Astrocyte (in vitro differentiated cells and primary cell): ENCODE measurements at regions not wholly inside any gene's neighbourhood (a gene's known extent, or its start where the extent isn't known, plus 50 kb on each side); places are given as distances from the start of the nearest gene placed in this dataset.

ENCODE experiments used
- DNase-seq: peaks from one replicate; pipeline ENCODE4 v3.0.0-alpha.2; 2010; ENCODE audit warnings: low read depth
- FAIRE-seq: peaks from 2 replicates; lab custom pipeline; 2011; peaks lifted over from hg19 to GRCh38; lab: Jason Lieb, UNC
- H2AFZ ChIP-seq: 2 replicates; pipeline ENCODE4 v1.6.0; 2012; ENCODE audit warnings: low read depth, low read length, inconsistent platforms
- H3K27ac ChIP-seq: 2 replicates; pipeline ENCODE4 v1.5.1; 2011; ENCODE audit warnings: low read depth, low read length, inconsistent platforms
- H3K27me3 ChIP-seq: 2 replicates; pipeline ENCODE4 v1.6.0; 2011; ENCODE audit warnings: low read length, inconsistent platforms; ENCODE audit not compliant: insufficient read depth
- H3K36me3 ChIP-seq: 2 replicates; pipeline ENCODE4 v1.5.1; 2011; ENCODE audit warnings: low read length, inconsistent platforms; ENCODE audit not compliant: insufficient read depth
- H3K4me1 ChIP-seq: 2 replicates; pipeline ENCODE4 v1.5.1; 2011; ENCODE audit warnings: low read length, inconsistent platforms; ENCODE audit not compliant: insufficient read depth
- H3K4me2 ChIP-seq: 2 replicates; pipeline ENCODE4 v1.6.0; 2012; ENCODE audit warnings: low read length, inconsistent platforms
- H3K4me3 ChIP-seq: 2 replicates; pipeline ENCODE4 v1.5.1; 2011; ENCODE audit warnings: low read depth, mild to moderate bottlenecking, low read length, inconsistent platforms; ENCODE audit not compliant: insufficient read depth
- H3K79me2 ChIP-seq: 2 replicates; pipeline ENCODE4 v1.6.0; 2012; ENCODE audit warnings: mild to moderate bottlenecking, low read length, inconsistent platforms; ENCODE audit not compliant: insufficient read depth
- H3K9ac ChIP-seq: 2 replicates; pipeline ENCODE4 v1.6.0; 2012; ENCODE audit warnings: mild to moderate bottlenecking, low read length, inconsistent platforms
- H3K9me3 ChIP-seq: 2 replicates; pipeline ENCODE4 v1.5.1; 2012; ENCODE audit warnings: low read depth, mild to moderate bottlenecking, low read length, inconsistent platforms; ENCODE audit not compliant: insufficient read depth
- H4K20me1 ChIP-seq: 2 replicates; pipeline ENCODE4 v1.6.0; 2012; ENCODE audit warnings: low read length, inconsistent platforms; ENCODE audit not compliant: insufficient read depth
- H3K27ac Mint-ChIP-seq: one replicate; pipeline ENCODE4 v1.8.0; 2021; ENCODE audit warnings: mild to moderate bottlenecking, mixed read lengths; ENCODE audit not compliant: unreplicated experiment
- H3K27me3 Mint-ChIP-seq: one replicate; pipeline ENCODE4 v1.8.0; 2021; ENCODE audit warnings: low read depth, mixed read lengths; ENCODE audit not compliant: unreplicated experiment
- H3K36me3 Mint-ChIP-seq: one replicate; pipeline ENCODE4 v1.8.0; 2021; ENCODE audit warnings: low read depth, mixed read lengths; ENCODE audit not compliant: unreplicated experiment
- H3K4me1 Mint-ChIP-seq: one replicate; pipeline ENCODE4 v1.8.0; 2021; ENCODE audit warnings: low read depth, mixed read lengths; ENCODE audit not compliant: unreplicated experiment
- H3K4me3 Mint-ChIP-seq: one replicate; pipeline ENCODE4 v1.8.0; 2021; ENCODE audit warnings: mild to moderate bottlenecking, moderate library complexity, mixed read lengths; ENCODE audit not compliant: unreplicated experiment
- H3K9me3 Mint-ChIP-seq: one replicate; pipeline ENCODE4 v1.8.0; 2021; ENCODE audit warnings: mild to moderate bottlenecking, mixed read lengths; ENCODE audit not compliant: unreplicated experiment
- EZH2 ChIP-seq: IDR thresholded peaks from 2 replicates; pipeline ENCODE4 v1.6.1; 2012; ENCODE audit warnings: mild to moderate bottlenecking, low read length, inconsistent platforms; ENCODE audit not compliant: insufficient read depth
- TF ChIP-seq, protein P1 (sequence below): IDR thresholded peaks from 2 replicates; pipeline ENCODE4 v1.5.1; 2011; ENCODE audit warnings: low read depth, mild to moderate bottlenecking, inconsistent platforms, low read length, moderate library complexity; ENCODE audit not compliant: insufficient read depth

DNA sequence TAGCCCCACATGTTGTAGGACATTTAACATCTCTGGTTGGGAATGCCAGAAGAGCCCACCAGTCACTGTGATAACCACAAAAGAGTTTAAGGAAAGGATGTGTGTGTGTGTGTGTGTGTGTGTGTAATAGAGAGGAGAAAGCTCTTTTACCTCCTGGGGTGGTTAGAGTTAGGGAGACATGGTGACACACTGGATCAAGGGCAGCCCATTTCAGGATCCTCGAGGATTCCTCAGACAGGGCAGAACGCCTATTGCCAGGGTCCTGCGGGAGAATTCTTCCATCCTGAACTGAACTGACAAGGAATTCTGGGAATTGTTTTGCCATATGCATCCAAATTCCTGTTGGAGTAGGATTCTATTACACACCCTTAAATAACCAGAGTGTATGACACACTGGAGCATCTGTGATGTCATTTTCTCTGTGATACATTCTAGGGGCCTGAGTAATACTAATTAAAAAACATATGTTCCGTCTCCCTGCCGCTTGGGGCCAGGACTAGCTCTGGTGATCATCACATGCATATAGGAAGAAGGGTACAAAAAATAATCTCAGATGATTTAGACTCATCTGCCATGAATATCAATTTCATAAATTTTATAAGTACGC lies 156.4 kb upstream of the MMADHC start:
- no peak overlapping the region for H3K4me3 ChIP-seq
- TF ChIP-seq, protein P1, sequence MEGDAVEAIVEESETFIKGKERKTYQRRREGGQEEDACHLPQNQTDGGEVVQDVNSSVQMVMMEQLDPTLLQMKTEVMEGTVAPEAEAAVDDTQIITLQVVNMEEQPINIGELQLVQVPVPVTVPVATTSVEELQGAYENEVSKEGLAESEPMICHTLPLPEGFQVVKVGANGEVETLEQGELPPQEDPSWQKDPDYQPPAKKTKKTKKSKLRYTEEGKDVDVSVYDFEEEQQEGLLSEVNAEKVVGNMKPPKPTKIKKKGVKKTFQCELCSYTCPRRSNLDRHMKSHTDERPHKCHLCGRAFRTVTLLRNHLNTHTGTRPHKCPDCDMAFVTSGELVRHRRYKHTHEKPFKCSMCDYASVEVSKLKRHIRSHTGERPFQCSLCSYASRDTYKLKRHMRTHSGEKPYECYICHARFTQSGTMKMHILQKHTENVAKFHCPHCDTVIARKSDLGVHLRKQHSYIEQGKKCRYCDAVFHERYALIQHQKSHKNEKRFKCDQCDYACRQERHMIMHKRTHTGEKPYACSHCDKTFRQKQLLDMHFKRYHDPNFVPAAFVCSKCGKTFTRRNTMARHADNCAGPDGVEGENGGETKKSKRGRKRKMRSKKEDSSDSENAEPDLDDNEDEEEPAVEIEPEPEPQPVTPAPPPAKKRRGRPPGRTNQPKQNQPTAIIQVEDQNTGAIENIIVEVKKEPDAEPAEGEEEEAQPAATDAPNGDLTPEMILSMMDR: peak; percentile 16
- TF ChIP-seq EZH2: no peak
- DNase-seq (peak; percentile 96), FAIRE-seq (peak; percentile 93)
- H3K36me3 ChIP-seq: no peaks in the 10 kb centered on the region
- H3K4me2 ChIP-seq: peak overlapping the region; percentile 51
- no peaks in the 10 kb centered on the region for H3K27me3 Mint-ChIP-seq
- H3K9ac ChIP-seq: peak overlapping the region; percentile 36
- peak overlapping the region; percentile 83 for H3K27ac Mint-ChIP-seq
- H3K9me3 ChIP-seq: no peaks in the 10 kb centered on the region
- peak overlapping the region; percentile 17 for H3K4me3 Mint-ChIP-seq
- H3K79me2 ChIP-seq: no peaks in the 10 kb centered on the region
- no peaks in the 10 kb centered on the region for H3K9me3 Mint-ChIP-seq
- H2AFZ ChIP-seq: peak overlapping the region; percentile 30
- no peaks in the 10 kb centered on the region for H3K36me3 Mint-ChIP-seq
- H3K4me1 Mint-ChIP-seq: peaks cover 47% of the 10 kb centered on the region
- no peaks in the 10 kb centered on the region for H3K27me3 ChIP-seq
- H3K27ac ChIP-seq: peak overlapping the region; percentile 72
- peaks cover 33% of the 10 kb centered on the region for H3K4me1 ChIP-seq
- H4K20me1 ChIP-seq: no peaks in the 10 kb centered on the region

DNA sequence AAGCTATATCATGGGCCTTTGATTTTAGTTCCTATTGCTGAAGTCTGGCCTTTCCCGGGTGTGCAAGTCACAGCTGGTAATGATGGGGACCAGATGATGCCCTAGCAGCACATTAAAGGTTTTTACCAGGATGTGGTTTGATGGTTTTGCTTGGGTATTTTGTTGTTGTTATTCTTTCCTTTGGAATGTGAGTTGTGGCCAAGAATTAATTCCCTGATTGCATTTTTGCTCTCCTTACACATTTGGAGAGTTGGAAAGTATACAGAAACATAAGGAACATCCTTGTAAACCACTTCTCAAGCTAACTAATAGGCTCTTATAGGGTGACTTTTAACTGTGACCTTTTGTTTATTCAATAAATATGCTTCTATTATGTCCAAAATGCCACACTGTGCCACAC lies 154.1 kb upstream of the MMADHC start:
- H3K4me1 ChIP-seq: peaks cover 34% of the 10 kb centered on the region
- no peak overlapping the region for H3K4me3 Mint-ChIP-seq
- no peaks in the 10 kb centered on the region for H3K27me3 ChIP-seq
- H3K9ac ChIP-seq: no peak overlapping the region
- no peaks in the 10 kb centered on the region for H3K36me3 Mint-ChIP-seq
- peak overlapping the region; percentile 26 for H3K4me2 ChIP-seq
- peak overlapping the region; percentile 62 for H3K27ac Mint-ChIP-seq
- no peaks in the 10 kb centered on the region for H3K36me3 ChIP-seq
- H3K4me1 Mint-ChIP-seq: peaks cover 44% of the 10 kb centered on the region
- no peak overlapping the region for H2AFZ ChIP-seq
- DNase-seq: peak; percentile 93
- no peaks in the 10 kb centered on the region for H4K20me1 ChIP-seq
- H3K4me3 ChIP-seq: no peak overlapping the region
- no peaks in the 10 kb centered on the region for H3K79me2 ChIP-seq
- FAIRE-seq: peak; percentile 100
- peaks cover 2% of the 10 kb centered on the region for H3K9me3 Mint-ChIP-seq
- H3K9me3 ChIP-seq: peaks cover under 1% of the 10 kb centered on the region
- peak overlapping the region; percentile 32 for H3K27ac ChIP-seq
- TF ChIP-seq EZH2: no peak
- TF ChIP-seq, protein P1: no peak
- no peaks in the 10 kb centered on the region for H3K27me3 Mint-ChIP-seq

DNA sequence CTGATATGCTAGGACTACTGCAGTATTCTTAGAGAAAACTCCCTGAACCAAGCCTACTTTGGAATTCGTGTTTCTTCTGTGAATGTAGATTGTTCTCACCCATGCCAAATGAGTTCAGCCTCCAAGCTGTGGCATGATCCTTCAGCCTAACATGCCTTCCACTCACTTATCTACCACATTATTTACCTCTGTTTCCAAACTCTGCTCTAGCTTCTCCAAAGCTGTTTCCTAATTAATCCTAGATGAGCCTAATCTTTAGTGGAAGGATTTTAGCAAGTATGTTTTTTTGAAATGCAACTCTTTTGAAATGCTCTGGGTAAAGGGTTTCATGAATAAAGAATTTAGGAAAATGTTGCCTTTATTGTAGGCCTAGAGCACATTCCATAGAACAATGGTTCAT lies 152.9 kb upstream of the MMADHC start:
- Histone ChIP-seq H3K36me3 (no peaks in the 10 kb centered on the region), H3K4me3 (no peak overlapping the region), H3K27ac (no peak overlapping the region), H3K9me3 (peaks cover 3% of the 10 kb centered on the region), H3K9ac (no peak overlapping the region), H3K79me2 (no peaks in the 10 kb centered on the region), H3K4me1 (peaks cover 34% of the 10 kb centered on the region), H4K20me1 (no peaks in the 10 kb centered on the region), H3K4me2 (no peak overlapping the region), H3K27me3 (no peaks in the 10 kb centered on the region), H2AFZ (no peak overlapping the region)
- DNase-seq (no peak), FAIRE-seq (no peak)
- Mint-ChIP-seq H3K4me1 (peaks cover 42% of the 10 kb centered on the region), H3K27me3 (no peaks in the 10 kb centered on the region), H3K4me3 (no peak overlapping the region), H3K9me3 (peaks cover 4% of the 10 kb centered on the region), H3K27ac (peak overlapping the region; percentile 35), H3K36me3 (no peaks in the 10 kb centered on the region)
- TF ChIP-seq EZH2: no peak
- TF ChIP-seq, protein P1: no peak
